IMR-90 (cell line): ENCODE measurements at regions not wholly inside any gene's neighbourhood (a gene's known extent, or its start where the extent isn't known, plus 50 kb on each side); places are given as distances from the start of the nearest gene placed in this dataset.

Experiments used
- ATAC-seq: fragments of 200-7000 bp; cut with Tn5 transposase; 2 replicates; pipeline ENCODE4 v1.9.1; 2020; ENCODE audit warnings: low read depth, mild to moderate bottlenecking, moderate library complexity
- BruUV-seq: library from RNA; stranded (reverse); fragments of 400-500 nt; replicated peaks from 2 replicates; lab custom pipeline; 2021; lab: Mats Ljungman, UMichigan
- CTCF ChIA-PET: fragments of 300-600 bp; formaldehyde crosslinking; extraction: SDS; loops from one replicate; lab custom pipeline; 2021; ENCODE audit warnings: antibody characterized with exemption; lab: Yijun Ruan, JAX
- POLR2A ChIA-PET: fragments of 300-600 bp; sonication (Branson Sonifier 250); formaldehyde crosslinking; loops from one replicate; lab custom pipeline; 2022; ENCODE audit warnings: antibody characterized with exemption; ENCODE audit not compliant: unreplicated experiment; lab: Charles Lee
- DNase-seq: peaks from one replicate; pipeline ENCODE4 v3.0.0; 2013
- H2AFZ ChIP-seq: replicated peaks from 2 replicates; pipeline ENCODE3; 2013; ENCODE audit warnings: low read length, mild to moderate bottlenecking; ENCODE audit not compliant: poor library complexity
- H2AK5ac ChIP-seq: 2 replicates; pipeline ENCODE4 v1.6.1; 2013; ENCODE audit warnings: low read depth, low read length, inconsistent platforms
- H2AK9ac ChIP-seq: replicated peaks from 2 replicates; pipeline ENCODE3; 2013; ENCODE audit warnings: mild to moderate bottlenecking, low read depth, low read length, moderate library complexity; ENCODE audit not compliant: poor library complexity
- H2BK120ac ChIP-seq: 2 replicates; pipeline ENCODE4 v1.6.1; 2013; ENCODE audit warnings: low read depth, low read length, inconsistent platforms
- H2BK15ac ChIP-seq: 3 replicates; pipeline ENCODE4 v1.6.1; 2013; ENCODE audit warnings: low read depth, low read length, inconsistent platforms
- H2BK20ac ChIP-seq: 2 replicates; pipeline ENCODE4 v1.6.1; 2013; ENCODE audit warnings: low read depth, mild to moderate bottlenecking, inconsistent platforms, low read length, moderate library complexity
- H2BK5ac ChIP-seq: 2 replicates; pipeline ENCODE4 v1.6.1; 2013; ENCODE audit warnings: mild to moderate bottlenecking, low read depth, low read length, inconsistent platforms; ENCODE audit not compliant: poor library complexity, severe bottlenecking
- H3K14ac ChIP-seq: replicated peaks from 2 replicates; pipeline ENCODE4 v1.6.1; 2013; ENCODE audit warnings: low read depth, low read length, inconsistent platforms
- H3K18ac ChIP-seq: 2 replicates; pipeline ENCODE4 v1.6.1; 2013; ENCODE audit warnings: low read depth, low read length, control low read depth
- H3K23ac ChIP-seq: 2 replicates; pipeline ENCODE4 v1.6.1; 2013; ENCODE audit warnings: low read depth, low read length, inconsistent platforms
- H3K27ac ChIP-seq: 2 replicates; pipeline ENCODE4 v1.5.1; 2013; ENCODE audit warnings: mild to moderate bottlenecking, control low read depth, low read length; ENCODE audit not compliant: insufficient read depth
- H3K27me3 ChIP-seq: 2 replicates; pipeline ENCODE4 v1.6.1; 2013; ENCODE audit warnings: low read length; ENCODE audit not compliant: control insufficient read depth, insufficient read depth
- H3K36me3 ChIP-seq: 2 replicates; pipeline ENCODE4 v1.6.1; 2013; ENCODE audit warnings: low read length, mixed read lengths; ENCODE audit not compliant: control insufficient read depth, insufficient read depth
- H3K4ac ChIP-seq: 2 replicates; pipeline ENCODE4 v1.6.1; 2013; ENCODE audit warnings: low read depth, low read length, inconsistent platforms
- H3K4me1 ChIP-seq: 2 replicates; pipeline ENCODE4 v1.6.1; 2013; ENCODE audit warnings: low read length, mixed read lengths; ENCODE audit not compliant: control insufficient read depth, insufficient read depth
- H3K4me2 ChIP-seq: 2 replicates; pipeline ENCODE4 v1.6.1; 2013; ENCODE audit warnings: low read depth, mild to moderate bottlenecking, control low read depth, low read length, moderate library complexity
- H3K4me3 ChIP-seq: 2 replicates; pipeline ENCODE4 v1.5.1; 2013; ENCODE audit warnings: low read depth, mild to moderate bottlenecking, control low read depth, low read length, moderate library complexity; ENCODE audit not compliant: insufficient read depth
- H3K56ac ChIP-seq: 2 replicates; pipeline ENCODE4 v1.6.1; 2013; ENCODE audit warnings: low read length, inconsistent platforms; ENCODE audit not compliant: insufficient read depth; ENCODE audit errors: extremely low read depth
- H3K79me1 ChIP-seq, 2 experiments: 2 replicates each; pipeline ENCODE4 v1.6.1; 2013; ENCODE audit warnings: low read length in 2 of 2, inconsistent platforms in 1 of 2, low read depth in 1 of 2
- H3K9ac ChIP-seq: 2 replicates; pipeline ENCODE4 v1.6.1; 2013; ENCODE audit warnings: low read depth, low read length, control low read depth
- H3K9me1 ChIP-seq: 2 replicates; pipeline ENCODE4 v1.6.1; 2013; ENCODE audit warnings: low read length, inconsistent platforms; ENCODE audit not compliant: insufficient read depth
- H3K9me3 ChIP-seq: 2 replicates; pipeline ENCODE4 v1.6.1; 2013; ENCODE audit warnings: low read length; ENCODE audit not compliant: control insufficient read depth, insufficient read depth
- H4K20me1 ChIP-seq: 2 replicates; pipeline ENCODE4 v1.6.1; 2013; ENCODE audit warnings: low read length, inconsistent platforms; ENCODE audit not compliant: insufficient read depth
- H4K5ac ChIP-seq: 2 replicates; pipeline ENCODE4 v1.6.1; 2013; ENCODE audit warnings: mild to moderate bottlenecking, low read depth, low read length, control low read depth
- H4K8ac ChIP-seq, 2 experiments: 2 replicates each; pipeline ENCODE4 v1.6.1; 2013; ENCODE audit warnings: low read depth in 2 of 2, low read length in 2 of 2, control low read depth in 1 of 2, inconsistent platforms in 1 of 2
- H4K91ac ChIP-seq: 2 replicates; pipeline ENCODE4 v1.6.1; 2013; ENCODE audit warnings: low read depth, low read length, inconsistent platforms; ENCODE audit not compliant: insufficient read depth
- BHLHE40 ChIP-seq: fragments of 150-350 bp; IDR thresholded peaks from 2 replicates; pipeline ENCODE4 v1.6.1; 2016; ENCODE audit warnings: mild to moderate bottlenecking, low read depth, low read length
- CEBPB ChIP-seq: IDR thresholded peaks from 2 replicates; pipeline ENCODE4 v1.6.1; 2012; ENCODE audit warnings: low read depth, low read length, improper control_type of control experiment
- FOS ChIP-seq: fragments of 150-350 bp; IDR thresholded peaks from 2 replicates; pipeline ENCODE4 v1.6.1; 2016; ENCODE audit warnings: low read depth, low read length
- MAFK ChIP-seq: IDR thresholded peaks from 2 replicates; pipeline ENCODE4 v1.6.1; 2012; ENCODE audit warnings: low read depth, low read length, improper control_type of control experiment
- MAZ ChIP-seq: IDR thresholded peaks from 2 replicates; pipeline ENCODE4 v1.6.1; 2012; ENCODE audit warnings: low read depth, mild to moderate bottlenecking, low read length, improper control_type of control experiment, moderate library complexity, borderline replicate concordance
- MXI1 ChIP-seq: IDR thresholded peaks from 2 replicates; pipeline ENCODE4 v1.6.1; 2012; ENCODE audit warnings: low read depth, mild to moderate bottlenecking, low read length, moderate library complexity, borderline replicate concordance
- RCOR1 ChIP-seq: IDR thresholded peaks from 2 replicates; pipeline ENCODE4 v1.6.1; 2012; ENCODE audit warnings: mild to moderate bottlenecking, low read length, improper control_type of control experiment; ENCODE audit not compliant: insufficient replicate concordance
- RFX5 ChIP-seq: IDR thresholded peaks from 2 replicates; pipeline ENCODE4 v1.8.0; 2012; ENCODE audit warnings: low read depth, mild to moderate bottlenecking, low read length, moderate library complexity
- dilution Hi-C: fragments of 300-500 bp; cut with HindIII; formaldehyde crosslinking; loops from one replicate; pipeline ENCODE4 v1.14.3; 2018; ENCODE audit warnings: low sequenced_read_pairs; ENCODE audit not compliant: unreplicated experiment
- in situ Hi-C: fragments of 300-500 bp; cut with MboI; formaldehyde crosslinking; loops from 3 replicates; pipeline ENCODE4 v1.14.3; 2019; ENCODE audit warnings: low sequenced_read_pairs, inconsistent platforms, mixed read lengths
- intact Hi-C: fragments of 100-400 bp; cut with micrococcal nuclease; formaldehyde crosslinking; loops from 2 replicates; pipeline ENCODE4 v1.10.0; 2022
- TF ChIP-seq, protein P1 (sequence below): fragments of 150-350 bp; IDR thresholded peaks from 2 replicates; pipeline ENCODE4 v1.6.1; 2016; ENCODE audit warnings: low read depth, mild to moderate bottlenecking, low read length, moderate library complexity, borderline replicate concordance
- TF ChIP-seq, protein P2 (sequence below): conservative IDR thresholded peaks from 2 replicates; pipeline ENCODE4 v1.5.1; 2012; ENCODE audit warnings: mild to moderate bottlenecking, low read depth, low read length, improper control_type of control experiment

DNA sequence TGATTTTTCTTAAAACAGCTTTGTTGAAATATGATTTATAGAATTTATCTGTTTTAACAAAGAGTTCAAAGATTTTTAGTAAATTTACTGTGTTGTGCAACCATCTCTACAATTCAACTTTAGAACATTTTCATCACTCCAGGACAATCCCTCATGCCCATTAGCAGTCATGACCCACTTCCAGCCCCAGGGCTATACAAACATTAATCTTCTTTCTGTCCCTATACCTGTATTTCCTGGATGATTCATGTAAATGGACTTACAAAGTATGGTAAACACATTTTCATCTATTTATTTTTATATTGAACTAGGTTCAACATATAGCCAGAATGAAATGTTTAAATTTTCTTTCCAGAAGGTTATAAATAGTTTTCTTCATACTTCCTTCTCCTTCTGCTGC lies 127.8 kb upstream of the CCDC180 start:
- TF ChIP-seq RCOR1 (no peak), FOS (no peak), BHLHE40 (no peak), MXI1 (no peak), CEBPB (no peak), MAZ (no peak), RFX5 (no peak), MAFK (no peak)
- TF ChIP-seq, protein P1, sequence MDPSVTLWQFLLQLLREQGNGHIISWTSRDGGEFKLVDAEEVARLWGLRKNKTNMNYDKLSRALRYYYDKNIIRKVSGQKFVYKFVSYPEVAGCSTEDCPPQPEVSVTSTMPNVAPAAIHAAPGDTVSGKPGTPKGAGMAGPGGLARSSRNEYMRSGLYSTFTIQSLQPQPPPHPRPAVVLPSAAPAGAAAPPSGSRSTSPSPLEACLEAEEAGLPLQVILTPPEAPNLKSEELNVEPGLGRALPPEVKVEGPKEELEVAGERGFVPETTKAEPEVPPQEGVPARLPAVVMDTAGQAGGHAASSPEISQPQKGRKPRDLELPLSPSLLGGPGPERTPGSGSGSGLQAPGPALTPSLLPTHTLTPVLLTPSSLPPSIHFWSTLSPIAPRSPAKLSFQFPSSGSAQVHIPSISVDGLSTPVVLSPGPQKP = no peak
- TF ChIP-seq, protein P2, sequence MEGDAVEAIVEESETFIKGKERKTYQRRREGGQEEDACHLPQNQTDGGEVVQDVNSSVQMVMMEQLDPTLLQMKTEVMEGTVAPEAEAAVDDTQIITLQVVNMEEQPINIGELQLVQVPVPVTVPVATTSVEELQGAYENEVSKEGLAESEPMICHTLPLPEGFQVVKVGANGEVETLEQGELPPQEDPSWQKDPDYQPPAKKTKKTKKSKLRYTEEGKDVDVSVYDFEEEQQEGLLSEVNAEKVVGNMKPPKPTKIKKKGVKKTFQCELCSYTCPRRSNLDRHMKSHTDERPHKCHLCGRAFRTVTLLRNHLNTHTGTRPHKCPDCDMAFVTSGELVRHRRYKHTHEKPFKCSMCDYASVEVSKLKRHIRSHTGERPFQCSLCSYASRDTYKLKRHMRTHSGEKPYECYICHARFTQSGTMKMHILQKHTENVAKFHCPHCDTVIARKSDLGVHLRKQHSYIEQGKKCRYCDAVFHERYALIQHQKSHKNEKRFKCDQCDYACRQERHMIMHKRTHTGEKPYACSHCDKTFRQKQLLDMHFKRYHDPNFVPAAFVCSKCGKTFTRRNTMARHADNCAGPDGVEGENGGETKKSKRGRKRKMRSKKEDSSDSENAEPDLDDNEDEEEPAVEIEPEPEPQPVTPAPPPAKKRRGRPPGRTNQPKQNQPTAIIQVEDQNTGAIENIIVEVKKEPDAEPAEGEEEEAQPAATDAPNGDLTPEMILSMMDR = no peak
- H3K27ac ChIP-seq = no peak overlapping the region
- H3K4me1 ChIP-seq = no peaks in the 10 kb centered on the region
- no peaks in the 10 kb centered on the region for H3K79me1 ChIP-seq
- in situ Hi-C loops (no loop called here), intact Hi-C loops (no loop called here), dilution Hi-C loops (no loop called here)
- H2BK15ac ChIP-seq = no peak overlapping the region
- no peak overlapping the region for H2BK20ac ChIP-seq
- H2AK9ac ChIP-seq = no peak overlapping the region
- H3K27me3 ChIP-seq = no peaks in the 10 kb centered on the region
- H3K9me3 ChIP-seq = no peaks in the 10 kb centered on the region
- CTCF ChIA-PET = no interaction called here
- H2BK120ac ChIP-seq = no peak overlapping the region
- no peak overlapping the region for H3K9ac ChIP-seq
- H3K36me3 ChIP-seq = no peaks in the 10 kb centered on the region
- no peak overlapping the region for H4K8ac ChIP-seq
- no peak overlapping the region for H3K4me2 ChIP-seq
- no peaks in the 10 kb centered on the region for H4K20me1 ChIP-seq
- no peak overlapping the region for H3K23ac ChIP-seq
- no peak overlapping the region for H3K4ac ChIP-seq
- H3K4me3 ChIP-seq = no peak overlapping the region
- no peak overlapping the region for H2AFZ ChIP-seq
- DNase-seq (no peak), ATAC-seq (no peak)
- H4K91ac ChIP-seq = no peak overlapping the region
- no peak overlapping the region for H3K56ac ChIP-seq
- no peak overlapping the region for H3K18ac ChIP-seq
- H2BK5ac ChIP-seq = no peak overlapping the region
- no peak overlapping the region for H2AK5ac ChIP-seq
- no peak overlapping the region for H4K5ac ChIP-seq
- no peak overlapping the region for H3K14ac ChIP-seq
- BruUV-seq = no TSS peak
- no peaks in the 10 kb centered on the region for H3K9me1 ChIP-seq
- POLR2A ChIA-PET = no interaction called here
